IMR-90 (cell line): ENCODE measurements at regions not wholly inside any gene's neighbourhood (a gene's known extent, or its start where the extent isn't known, plus 50 kb on each side); places are given as distances from the start of the nearest gene placed in this dataset.

Experiments used
- ATAC-seq: fragments of 200-7000 bp; cut with Tn5 transposase; 2 replicates; pipeline ENCODE4 v1.9.1; 2020; ENCODE audit warnings: low read depth, mild to moderate bottlenecking, moderate library complexity
- BruUV-seq: library from RNA; stranded (reverse); fragments of 400-500 nt; replicated peaks from 2 replicates; lab custom pipeline; 2021; lab: Mats Ljungman, UMichigan
- CTCF ChIA-PET: fragments of 300-600 bp; formaldehyde crosslinking; extraction: SDS; loops from one replicate; lab custom pipeline; 2021; ENCODE audit warnings: antibody characterized with exemption; lab: Yijun Ruan, JAX
- POLR2A ChIA-PET: fragments of 300-600 bp; sonication (Branson Sonifier 250); formaldehyde crosslinking; loops from one replicate; lab custom pipeline; 2022; ENCODE audit warnings: antibody characterized with exemption; ENCODE audit not compliant: unreplicated experiment; lab: Charles Lee
- DNase-seq: peaks from one replicate; pipeline ENCODE4 v3.0.0; 2013
- H2AFZ ChIP-seq: replicated peaks from 2 replicates; pipeline ENCODE3; 2013; ENCODE audit warnings: low read length, mild to moderate bottlenecking; ENCODE audit not compliant: poor library complexity
- H2AK5ac ChIP-seq: 2 replicates; pipeline ENCODE4 v1.6.1; 2013; ENCODE audit warnings: low read depth, low read length, inconsistent platforms
- H2AK9ac ChIP-seq: replicated peaks from 2 replicates; pipeline ENCODE3; 2013; ENCODE audit warnings: mild to moderate bottlenecking, low read depth, low read length, moderate library complexity; ENCODE audit not compliant: poor library complexity
- H2BK120ac ChIP-seq: 2 replicates; pipeline ENCODE4 v1.6.1; 2013; ENCODE audit warnings: low read depth, low read length, inconsistent platforms
- H2BK15ac ChIP-seq: 3 replicates; pipeline ENCODE4 v1.6.1; 2013; ENCODE audit warnings: low read depth, low read length, inconsistent platforms
- H2BK20ac ChIP-seq: 2 replicates; pipeline ENCODE4 v1.6.1; 2013; ENCODE audit warnings: low read depth, mild to moderate bottlenecking, inconsistent platforms, low read length, moderate library complexity
- H2BK5ac ChIP-seq: 2 replicates; pipeline ENCODE4 v1.6.1; 2013; ENCODE audit warnings: mild to moderate bottlenecking, low read depth, low read length, inconsistent platforms; ENCODE audit not compliant: poor library complexity, severe bottlenecking
- H3K14ac ChIP-seq: replicated peaks from 2 replicates; pipeline ENCODE4 v1.6.1; 2013; ENCODE audit warnings: low read depth, low read length, inconsistent platforms
- H3K18ac ChIP-seq: 2 replicates; pipeline ENCODE4 v1.6.1; 2013; ENCODE audit warnings: low read depth, low read length, control low read depth
- H3K23ac ChIP-seq: 2 replicates; pipeline ENCODE4 v1.6.1; 2013; ENCODE audit warnings: low read depth, low read length, inconsistent platforms
- H3K27ac ChIP-seq: 2 replicates; pipeline ENCODE4 v1.5.1; 2013; ENCODE audit warnings: mild to moderate bottlenecking, control low read depth, low read length; ENCODE audit not compliant: insufficient read depth
- H3K27me3 ChIP-seq: 2 replicates; pipeline ENCODE4 v1.6.1; 2013; ENCODE audit warnings: low read length; ENCODE audit not compliant: control insufficient read depth, insufficient read depth
- H3K36me3 ChIP-seq: 2 replicates; pipeline ENCODE4 v1.6.1; 2013; ENCODE audit warnings: low read length, mixed read lengths; ENCODE audit not compliant: control insufficient read depth, insufficient read depth
- H3K4ac ChIP-seq: 2 replicates; pipeline ENCODE4 v1.6.1; 2013; ENCODE audit warnings: low read depth, low read length, inconsistent platforms
- H3K4me1 ChIP-seq: 2 replicates; pipeline ENCODE4 v1.6.1; 2013; ENCODE audit warnings: low read length, mixed read lengths; ENCODE audit not compliant: control insufficient read depth, insufficient read depth
- H3K4me2 ChIP-seq: 2 replicates; pipeline ENCODE4 v1.6.1; 2013; ENCODE audit warnings: low read depth, mild to moderate bottlenecking, control low read depth, low read length, moderate library complexity
- H3K4me3 ChIP-seq: 2 replicates; pipeline ENCODE4 v1.5.1; 2013; ENCODE audit warnings: low read depth, mild to moderate bottlenecking, control low read depth, low read length, moderate library complexity; ENCODE audit not compliant: insufficient read depth
- H3K56ac ChIP-seq: 2 replicates; pipeline ENCODE4 v1.6.1; 2013; ENCODE audit warnings: low read length, inconsistent platforms; ENCODE audit not compliant: insufficient read depth; ENCODE audit errors: extremely low read depth
- H3K79me1 ChIP-seq, 2 experiments: 2 replicates each; pipeline ENCODE4 v1.6.1; 2013; ENCODE audit warnings: low read length in 2 of 2, inconsistent platforms in 1 of 2, low read depth in 1 of 2
- H3K9ac ChIP-seq: 2 replicates; pipeline ENCODE4 v1.6.1; 2013; ENCODE audit warnings: low read depth, low read length, control low read depth
- H3K9me1 ChIP-seq: 2 replicates; pipeline ENCODE4 v1.6.1; 2013; ENCODE audit warnings: low read length, inconsistent platforms; ENCODE audit not compliant: insufficient read depth
- H3K9me3 ChIP-seq: 2 replicates; pipeline ENCODE4 v1.6.1; 2013; ENCODE audit warnings: low read length; ENCODE audit not compliant: control insufficient read depth, insufficient read depth
- H4K20me1 ChIP-seq: 2 replicates; pipeline ENCODE4 v1.6.1; 2013; ENCODE audit warnings: low read length, inconsistent platforms; ENCODE audit not compliant: insufficient read depth
- H4K5ac ChIP-seq: 2 replicates; pipeline ENCODE4 v1.6.1; 2013; ENCODE audit warnings: mild to moderate bottlenecking, low read depth, low read length, control low read depth
- H4K8ac ChIP-seq, 2 experiments: 2 replicates each; pipeline ENCODE4 v1.6.1; 2013; ENCODE audit warnings: low read depth in 2 of 2, low read length in 2 of 2, control low read depth in 1 of 2, inconsistent platforms in 1 of 2
- H4K91ac ChIP-seq: 2 replicates; pipeline ENCODE4 v1.6.1; 2013; ENCODE audit warnings: low read depth, low read length, inconsistent platforms; ENCODE audit not compliant: insufficient read depth
- MAFK ChIP-seq: IDR thresholded peaks from 2 replicates; pipeline ENCODE4 v1.6.1; 2012; ENCODE audit warnings: low read depth, low read length, improper control_type of control experiment
- MAZ ChIP-seq: IDR thresholded peaks from 2 replicates; pipeline ENCODE4 v1.6.1; 2012; ENCODE audit warnings: low read depth, mild to moderate bottlenecking, low read length, improper control_type of control experiment, moderate library complexity, borderline replicate concordance
- MXI1 ChIP-seq: IDR thresholded peaks from 2 replicates; pipeline ENCODE4 v1.6.1; 2012; ENCODE audit warnings: low read depth, mild to moderate bottlenecking, low read length, moderate library complexity, borderline replicate concordance
- NFE2L2 ChIP-seq: fragments of 150-350 bp; IDR thresholded peaks from 2 replicates; pipeline ENCODE4 v1.6.1; 2016; ENCODE audit warnings: low read depth, mild to moderate bottlenecking, low read length
- RAD21 ChIP-seq: IDR thresholded peaks from 2 replicates; pipeline ENCODE4 v1.6.1; 2012; ENCODE audit warnings: low read length, improper control_type of control experiment
- WGBS, 2 experiments: methylation state at CpG; one replicate each; pipeline versions ENCODE4 v1.1.5 to v1.1.7; 2013; ENCODE audit warnings: missing lambda C conversion rate in 2 of 2; ENCODE audit not compliant: insufficient read length in 1 of 2; ENCODE audit errors: extremely low coverage in 2 of 2; 5-methylcytosine and 5-hydroxymethylcytosine counted together
- dilution Hi-C: fragments of 300-500 bp; cut with HindIII; formaldehyde crosslinking; loops from one replicate; pipeline ENCODE4 v1.14.3; 2018; ENCODE audit warnings: low sequenced_read_pairs; ENCODE audit not compliant: unreplicated experiment
- in situ Hi-C: fragments of 300-500 bp; cut with MboI; formaldehyde crosslinking; loops from 3 replicates; pipeline ENCODE4 v1.14.3; 2019; ENCODE audit warnings: low sequenced_read_pairs, inconsistent platforms, mixed read lengths
- intact Hi-C: fragments of 100-400 bp; cut with micrococcal nuclease; formaldehyde crosslinking; loops from 2 replicates; pipeline ENCODE4 v1.10.0; 2022

DNA sequence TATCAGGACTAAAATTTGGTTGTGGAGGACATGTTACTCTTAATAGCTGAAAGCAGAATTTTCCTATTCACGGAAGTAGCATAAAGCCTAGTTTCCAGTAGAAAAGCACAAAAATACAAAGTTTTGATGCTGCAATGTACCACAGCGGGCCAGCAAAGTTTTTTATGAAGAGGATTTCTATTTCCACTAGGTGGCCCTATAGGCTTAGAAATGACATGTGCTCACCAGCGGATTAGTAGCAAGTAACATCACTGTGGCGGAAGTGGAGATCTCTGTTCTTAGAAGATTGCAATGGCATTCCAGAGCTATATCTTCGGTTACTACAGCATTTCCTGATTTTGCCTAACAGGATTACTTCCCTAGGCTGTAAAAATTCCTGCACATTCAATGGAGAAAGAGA is 1219.0 kb upstream of the EYS start:
- ChIA-PET CTCF (no interaction called here), POLR2A (no interaction called here)
- Histone ChIP-seq H2BK120ac (no peak overlapping the region), H4K20me1 (no peaks in the 10 kb centered on the region), H3K4me1 (no peaks in the 10 kb centered on the region), H3K18ac (no peak overlapping the region), H4K8ac (no peak overlapping the region), H2AK9ac (no peak overlapping the region), H3K79me1 (no peaks in the 10 kb centered on the region), H3K9ac (no peak overlapping the region), H3K4me3 (no peak overlapping the region), H3K14ac (no peak overlapping the region), H3K36me3 (no peaks in the 10 kb centered on the region), H2BK5ac (no peak overlapping the region), H4K91ac (no peak overlapping the region), H2AK5ac (no peak overlapping the region), H3K23ac (no peak overlapping the region), H3K27ac (no peak overlapping the region), H2BK15ac (no peak overlapping the region), H3K4ac (no peak overlapping the region), H2AFZ (no peak overlapping the region), H3K9me3 (peaks cover 4% of the 10 kb centered on the region), H3K4me2 (no peak overlapping the region), H2BK20ac (no peak overlapping the region), H3K9me1 (no peaks in the 10 kb centered on the region), H3K56ac (no peak overlapping the region), H3K27me3 (no peaks in the 10 kb centered on the region), H4K5ac (no peak overlapping the region)
- intact Hi-C loops, result no loop called here
- dilution Hi-C loops, result no loop called here
- no TSS peak for BruUV-seq
- TF ChIP-seq NFE2L2 (no peak), MAZ (no peak), RAD21 (no peak), MAFK (no peak), MXI1 (no peak)
- no peak for ATAC-seq
- no peak for DNase-seq
- in situ Hi-C loops, result no loop called here
- no CpG with 5 or more reads among the region's 5 CpGs for WGBS, 2 experiments
